Adrenal gland (tissue), 9 donors: ENCODE measurements at regions not wholly inside any gene's neighbourhood (a gene's known extent, or its start where the extent isn't known, plus 50 kb on each side); places are given as distances from the start of the nearest gene placed in this dataset.

Experiments used
- DNase-seq, 7 donors: peaks; one replicate each; pipeline ENCODE4 v3.0.0-alpha.2; 2019 to 2020
- H3K27ac ChIP-seq, 5 donors: fragments of 200-600 bp; sonication (generic) in 4 of 5; 1 replicate in 3 of 5; 2 replicates in 2 of 5; pipeline versions ENCODE4 v1.5.1 to v1.8.0; 2016 to 2020; ENCODE audit warnings: mild to moderate bottlenecking in 1 of 5
- H3K27me3 ChIP-seq: fragments of 200-600 bp; 2 replicates; pipeline ENCODE4 v1.8.0; 2021
- H3K36me3 ChIP-seq, 2 donors: fragments of 200-600 bp; replicated peaks in 1 of 2; 1 replicate in 1 of 2; 2 replicates in 1 of 2; pipeline versions ENCODE4 v1.5.1 to v1.8.0; 2018 to 2022
- H3K4me1 ChIP-seq, 2 donors: fragments of 200-600 bp; replicated peaks in 1 of 2; 1 replicate in 1 of 2; 2 replicates in 1 of 2; pipeline versions ENCODE4 v1.5.1 to v1.8.0; 2018 to 2021
- H3K4me3 ChIP-seq, 4 donors: fragments of 200-600 bp; sonication (generic) in 3 of 4; one replicate each; pipeline ENCODE4 v1.5.1; 2016 to 2018
- H3K9me3 ChIP-seq, 3 donors: fragments of 200-600 bp; sonication (generic) in 1 of 3; replicated peaks in 1 of 3; 1 replicate in 2 of 3; 2 replicates in 1 of 3; pipeline versions ENCODE4 v1.5.1 to v1.8.0; 2016 to 2021
- CTCF ChIP-seq, 6 experiments: fragments of 450-650 bp in 4 of 6; fragments of 200-600 bp in 2 of 6; sonication (generic) in 1 of 6; IDR thresholded peaks; 1 replicate in 5 of 6; 2 replicates in 1 of 6; pipeline versions ENCODE4 v1.5.1 to v1.8.0; 2016 to 2021; ENCODE audit warnings: antibody characterized with exemption in 6 of 6, mild to moderate bottlenecking in 2 of 6, moderate library complexity in 1 of 6
- POLR2A ChIP-seq, 2 donors: fragments of 450-650 bp; IDR thresholded peaks; one replicate each; pipeline ENCODE4 v1.6.1; 2017; ENCODE audit warnings: antibody characterized with exemption in 2 of 2, mild to moderate bottlenecking in 2 of 2, moderate library complexity in 1 of 2
- WGBS, 4 donors: extraction: QIAGEN DNeasy Blood & Tissue Kit in 2 of 4; methylation state at CpG; one replicate each; pipeline versions ENCODE4 v1.1.5 to v1.1.7; 2013 to 2017; 5-methylcytosine and 5-hydroxymethylcytosine counted together
- intact Hi-C, 2 donors: fragments of 100-400 bp; cut with DNase I; formaldehyde crosslinking; loops; one replicate each; pipeline versions ENCODE4 v1.14.1 to v1.15.0; 2022 to 2023
- donor health status: healthy with polysubstance abuse.
- donor health status: Bipolar disorder and iron deficiency.
- donor health status: DM: yes; HTN: yes; CAD: no.
- donor health status: DM: no; HTN: no; CAD: no.
- donor health status: DM: no; HTN: no; CAD: no.

- Histone ChIP-seq H3K27ac (no peak overlapping the region), H3K4me3 (no peak overlapping the region), H3K27me3 (no peaks in the 10 kb centered on the region), H3K9me3 (no peaks in the 10 kb centered on the region), H3K36me3 (no peaks in the 10 kb centered on the region), H3K4me1 (no peaks in the 10 kb centered on the region)
- no peak for TF ChIP-seq POLR2A (IDR thresholded peaks at IDR 0.05)
- no peak for TF ChIP-seq CTCF (IDR thresholded peaks at IDR 0.05)
- 51 to 69% (median 63%) methylated on average over 2 of the region's 2 CpGs for WGBS, 4 donors
- intact Hi-C loops, result no loop called here
- DNase-seq, result no peak
These were observed 260.7 kb upstream of the ARRDC3 start for GRCh38 chr5:91643797-91644196.

GRCh38 chr5:91642581-91642980 lies 259.5 kb upstream of the ARRDC3 start:
- H3K27ac ChIP-seq, result no peak overlapping the region
- no peak for DNase-seq
- no peaks in the 10 kb centered on the region for H3K4me1 ChIP-seq
- no peak overlapping the region for H3K4me3 ChIP-seq
- WGBS, 4 donors, result 51 to 64% (median 62%) methylated on average over 5 of the region's 5 CpGs
- TF ChIP-seq CTCF (IDR thresholded peaks at IDR 0.05) (no peak), POLR2A (IDR thresholded peaks at IDR 0.05) (no peak)
- intact Hi-C loops, result no loop called here
- H3K27me3 ChIP-seq, result no peaks in the 10 kb centered on the region
- H3K9me3 ChIP-seq, result no peaks in the 10 kb centered on the region
- H3K36me3 ChIP-seq, result no peaks in the 10 kb centered on the region

GRCh38 chr5:91641730-91642350 lies 258.7 kb upstream of the ARRDC3 start:
- intact Hi-C loops, result no loop called here
- DNase-seq, result no peak
- Histone ChIP-seq H3K36me3 (no peaks in the 10 kb centered on the region), H3K4me1 (no peaks in the 10 kb centered on the region), H3K9me3 (no peaks in the 10 kb centered on the region), H3K4me3 (no peak overlapping the region), H3K27ac (no peak overlapping the region), H3K27me3 (no peaks in the 10 kb centered on the region)
- TF ChIP-seq POLR2A (IDR thresholded peaks at IDR 0.05), result no peak
- peak; percentile 24 to 68 (median 42) for TF ChIP-seq CTCF (IDR thresholded peaks at IDR 0.05)
- WGBS, 4 donors, result 0 to 3% (median 1%) methylated on average over 2 of the region's 2 CpGs

- H3K9me3 ChIP-seq, result no peaks in the 10 kb centered on the region
- H3K27ac ChIP-seq, result no peak overlapping the region
- no peak overlapping the region for H3K4me3 ChIP-seq
- no peaks in the 10 kb centered on the region for H3K4me1 ChIP-seq
- no peaks in the 10 kb centered on the region for H3K27me3 ChIP-seq
- intact Hi-C loops, result no loop called here
- DNase-seq, result no peak
- 39 to 45% (median 42%) methylated on average over 3 of the region's 3 CpGs for WGBS, 4 donors
- no peaks in the 10 kb centered on the region for H3K36me3 ChIP-seq
- TF ChIP-seq CTCF (IDR thresholded peaks at IDR 0.05) (no peak), POLR2A (IDR thresholded peaks at IDR 0.05) (no peak)
These were observed 256.6 kb upstream of the ARRDC3 start for GRCh38 chr5:91639744-91640143.
